SH-SY5Y (cell line): ENCODE measurements at regions not wholly inside any gene's neighbourhood (a gene's known extent, or its start where the extent isn't known, plus 50 kb on each side); places are given as distances from the start of the nearest gene placed in this dataset.

Experiments used
- GATA2 ChIP-seq: IDR thresholded peaks from 2 replicates; pipeline ENCODE4 v1.6.1; 2011; ENCODE audit warnings: mild to moderate bottlenecking, low read depth, low read length
- GATA3 ChIP-seq: IDR thresholded peaks from 2 replicates; pipeline ENCODE4 v1.6.1; 2011; ENCODE audit warnings: low read depth, mild to moderate bottlenecking, low read length, moderate library complexity

DNA sequence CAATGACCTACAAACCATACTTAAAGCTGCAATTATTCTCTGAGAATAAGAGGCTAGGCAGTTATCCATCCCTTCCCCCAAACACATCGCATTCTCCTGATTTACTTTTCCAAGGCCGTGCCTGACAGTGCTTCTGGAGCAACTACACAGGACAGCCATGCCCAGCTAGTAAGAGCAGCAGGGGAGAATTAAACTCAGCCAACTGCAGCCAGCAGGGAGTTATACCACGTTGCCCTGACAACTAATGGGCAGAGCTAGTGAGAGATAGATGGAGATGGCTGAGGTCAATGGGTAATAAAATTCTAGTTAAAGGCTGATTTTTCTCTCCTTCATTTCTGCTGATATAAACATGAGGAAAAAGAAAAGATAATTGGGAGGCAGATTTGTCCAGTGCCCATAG, 193.8 kb upstream of the PPP2R3A start:
- no peak for TF ChIP-seq GATA3
- TF ChIP-seq GATA2 = no peak
